DMS53 (cell line): ENCODE measurements at regions not wholly inside any gene's neighbourhood (a gene's known extent, or its start where the extent isn't known, plus 50 kb on each side); places are given as distances from the start of the nearest gene placed in this dataset.
"Not testable (repeated sequence)": the region's sequence is repeated elsewhere in the genome, so short reads cannot be mapped to it uniquely, and the experiment has no call there.

Source experiments
- DNase-seq: peaks from one replicate; lab custom pipeline; 2025; lab: John Stamatoyannopoulos, UW

DNA sequence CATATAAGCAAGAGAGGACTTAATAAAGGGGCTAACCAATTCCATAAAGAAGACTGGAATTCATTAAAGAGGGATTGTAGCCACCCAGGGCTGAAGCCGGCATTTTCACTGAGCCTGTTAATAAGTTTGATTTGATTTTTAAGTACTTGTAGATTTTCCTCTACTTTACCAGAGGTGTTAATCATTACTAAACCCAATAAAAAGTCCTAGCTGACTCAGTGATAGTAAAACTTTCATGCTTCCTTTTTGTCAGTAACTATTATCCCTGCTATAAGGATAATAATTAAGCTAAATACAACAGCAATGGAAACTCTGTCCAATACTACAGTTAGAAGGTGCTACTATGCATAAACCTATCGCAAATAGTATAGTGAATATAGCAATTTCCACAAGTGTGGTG, 260.2 kb downstream of the CEMIP2 start:
- DNase-seq = not testable (repeated sequence)

DNA sequence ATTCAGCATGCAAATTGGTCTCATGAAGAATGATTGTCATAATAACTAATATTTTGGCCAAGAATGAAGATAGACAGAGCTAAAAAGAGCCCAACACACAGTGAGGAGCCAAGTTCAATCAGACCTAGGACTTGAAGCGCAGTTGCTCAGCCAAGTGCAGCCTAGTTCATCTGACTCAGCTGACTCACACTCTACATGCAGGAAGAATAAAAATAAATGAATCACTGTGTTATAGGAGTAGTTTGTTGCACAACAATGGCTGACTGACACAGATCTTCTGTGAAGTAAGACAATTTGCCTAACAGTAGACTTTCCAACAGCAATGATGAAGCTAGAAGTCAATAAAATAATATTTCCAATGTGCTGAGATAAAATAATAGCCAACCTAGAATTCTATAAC, 261.5 kb downstream of the CEMIP2 start:
- DNase-seq = peak; percentile 11

DNA sequence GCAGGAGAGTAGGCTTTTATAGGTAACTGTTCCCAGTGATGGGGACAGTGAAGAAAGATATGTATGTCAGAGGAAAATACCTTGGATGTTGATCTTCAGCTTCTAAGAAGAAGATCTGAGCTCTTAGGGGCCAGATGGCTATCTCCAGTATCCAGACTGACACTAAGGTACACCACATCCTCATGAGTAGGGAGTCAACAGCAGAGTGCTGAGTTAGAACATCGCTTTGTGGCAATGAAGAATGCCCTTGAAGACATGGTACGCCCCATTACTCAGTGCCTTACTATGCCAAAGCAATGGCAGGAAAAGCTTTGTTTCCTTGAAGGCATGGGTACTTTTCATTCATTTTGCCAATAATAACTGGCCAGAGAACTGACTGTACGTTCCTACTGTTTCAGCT, 263.7 kb downstream of the CEMIP2 start:
- no peak for DNase-seq

DNA sequence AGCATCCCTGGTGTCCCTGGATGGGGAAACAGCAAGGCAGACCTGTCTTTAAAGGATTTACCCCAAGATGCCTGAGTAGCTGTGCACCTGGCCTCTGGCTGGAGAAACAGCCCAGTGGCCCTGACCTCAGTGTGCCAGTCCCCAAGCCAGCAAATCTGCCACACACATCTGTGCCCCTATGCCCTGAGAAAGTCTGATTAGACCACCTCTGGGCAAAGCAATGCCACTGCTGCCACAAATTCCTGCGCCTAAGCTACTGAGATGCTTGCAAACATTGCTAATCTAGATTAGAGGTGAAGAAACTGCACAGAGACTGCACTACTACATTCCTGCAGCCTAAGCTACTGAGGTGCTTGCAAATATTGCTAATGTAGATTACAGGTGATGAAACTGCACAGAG, 269.6 kb downstream of the CEMIP2 start:
- DNase-seq = no peak

DNA sequence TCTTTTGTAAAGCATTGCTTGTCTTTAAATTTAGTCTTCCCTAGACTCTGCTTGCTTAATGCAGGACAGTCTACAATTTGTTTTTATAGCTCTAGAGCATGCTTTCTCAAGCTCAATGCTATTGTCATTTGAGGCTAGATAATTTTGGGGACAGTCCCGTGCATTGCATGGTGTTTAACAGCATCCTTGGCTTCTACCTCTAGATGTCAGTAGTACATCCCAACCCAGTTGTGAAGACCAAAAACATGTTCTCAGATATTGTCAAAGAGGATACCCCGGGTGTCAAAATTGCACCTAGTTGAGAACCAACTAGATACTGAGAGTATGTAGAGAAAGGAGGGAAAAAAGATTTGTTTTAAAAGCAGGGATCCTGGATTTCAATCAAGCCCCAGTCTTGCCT, 277.5 kb downstream of the CEMIP2 start:
- DNase-seq = peak; percentile 16

DNA sequence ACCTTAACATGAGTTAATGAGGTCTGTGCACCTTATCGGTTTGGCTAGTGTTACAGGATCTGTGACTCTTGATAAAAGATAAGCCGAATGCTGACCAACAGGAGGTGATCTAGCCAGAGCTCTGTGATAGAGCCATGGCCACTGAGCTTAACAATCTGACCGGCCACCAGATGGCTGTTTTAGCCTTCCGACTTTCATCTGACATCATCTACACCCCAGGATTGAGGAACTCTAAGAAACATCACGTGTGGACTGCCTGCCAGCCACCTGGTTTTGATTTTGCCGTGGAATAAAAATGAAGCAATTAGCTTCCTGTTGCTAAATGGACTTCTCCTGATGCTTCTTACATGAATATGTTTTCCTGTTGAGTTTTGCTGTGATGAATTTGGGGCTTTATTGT, 281.3 kb downstream of the CEMIP2 start:
- no peak for DNase-seq

DNA sequence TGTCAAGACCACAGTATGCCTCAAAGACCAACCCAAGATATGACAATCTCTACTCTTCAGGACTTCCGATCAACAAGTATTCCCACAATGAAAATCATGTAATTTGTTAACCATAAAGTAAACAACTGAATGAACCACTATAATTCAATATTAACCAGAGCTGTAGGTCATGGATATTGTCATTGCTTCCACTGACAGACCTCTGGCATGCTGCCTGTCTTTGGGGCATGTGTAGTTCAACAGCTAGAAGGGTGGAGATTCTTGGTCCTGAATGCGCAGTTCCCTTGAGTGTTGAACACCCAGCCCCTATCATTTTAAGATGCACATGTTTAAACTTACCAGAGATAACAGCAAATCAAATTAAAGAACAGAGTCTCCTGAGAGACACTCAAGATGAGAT, 283.0 kb downstream of the CEMIP2 start:
- DNase-seq = no peak

DNA sequence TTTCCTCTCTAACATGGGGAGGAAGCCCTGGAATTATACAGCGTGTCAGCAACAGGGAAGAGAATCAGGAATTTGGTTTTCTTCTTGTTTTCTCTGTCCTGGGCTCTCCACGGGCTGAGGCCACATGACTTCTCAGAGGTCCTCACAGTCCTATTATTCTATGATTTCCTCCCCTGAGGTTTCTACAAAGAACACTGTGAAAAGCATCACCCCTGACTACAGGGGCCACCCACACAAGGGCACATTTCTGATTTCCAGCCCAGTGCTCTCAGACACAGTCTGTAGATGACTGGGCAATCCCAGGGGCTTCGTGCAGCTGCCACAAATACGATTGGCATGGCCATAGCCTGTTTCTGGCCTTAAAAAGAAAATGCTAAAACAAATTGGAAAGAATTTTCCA, 284.9 kb downstream of the CEMIP2 start:
- no peak for DNase-seq

DNA sequence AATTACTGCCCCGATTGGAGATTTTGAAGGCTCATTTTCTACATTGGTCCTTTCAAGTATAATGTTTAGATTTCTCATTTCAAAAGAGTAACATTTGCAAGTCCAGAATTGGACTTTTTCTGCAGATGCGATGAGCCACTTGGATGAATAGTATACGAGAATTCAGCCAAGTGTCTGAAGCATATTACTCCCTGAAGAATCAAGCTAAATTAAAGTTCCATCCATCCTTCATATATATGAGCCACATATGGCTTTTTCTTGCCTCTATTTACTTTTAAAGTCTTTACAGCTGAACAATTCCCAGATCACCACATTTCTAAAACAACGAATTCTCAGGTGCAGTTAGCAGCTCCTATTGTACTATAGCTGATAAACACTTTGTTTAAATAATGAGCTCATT, 288.7 kb downstream of the CEMIP2 start:
- no peak for DNase-seq

DNA sequence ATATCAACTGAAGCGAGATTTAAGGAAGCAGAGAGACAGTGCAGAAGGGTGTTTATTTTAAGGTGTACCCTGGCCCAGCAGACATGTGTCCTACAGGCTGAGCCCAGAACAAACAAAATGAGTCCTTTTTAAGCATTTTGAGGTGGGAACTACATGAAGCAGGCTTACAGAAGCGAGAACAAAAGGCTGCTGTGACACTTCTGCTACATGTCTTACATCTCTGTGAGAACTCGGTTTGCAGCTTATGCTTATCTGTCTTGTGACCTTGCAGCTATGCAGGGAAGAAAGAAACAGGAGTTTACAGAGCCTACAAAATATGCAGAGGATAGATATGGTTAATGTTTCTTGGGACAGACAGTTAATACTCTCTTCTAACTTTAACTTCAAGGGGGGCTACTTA, 295.9 kb downstream of the CEMIP2 start:
- no peak for DNase-seq

DNA sequence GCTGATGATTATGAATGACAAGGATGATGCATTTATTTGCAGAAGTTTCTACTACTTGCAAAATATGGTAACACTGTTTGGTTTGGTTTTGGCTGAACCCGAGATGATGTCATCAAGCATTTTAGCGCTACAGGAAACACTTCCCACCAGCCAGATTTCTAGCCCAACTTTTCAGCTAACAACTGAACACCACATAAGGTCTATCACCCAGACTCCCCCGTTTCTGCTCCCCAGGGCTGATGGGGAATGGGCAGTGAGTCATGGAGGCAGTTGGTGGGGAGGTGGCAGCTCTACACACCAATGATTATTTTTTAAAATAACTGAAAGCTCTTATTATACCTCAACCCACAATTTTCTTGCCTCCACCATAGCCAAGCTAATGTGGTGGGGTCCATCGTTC, 302.9 kb downstream of the CEMIP2 start:
- DNase-seq = no peak

DNA sequence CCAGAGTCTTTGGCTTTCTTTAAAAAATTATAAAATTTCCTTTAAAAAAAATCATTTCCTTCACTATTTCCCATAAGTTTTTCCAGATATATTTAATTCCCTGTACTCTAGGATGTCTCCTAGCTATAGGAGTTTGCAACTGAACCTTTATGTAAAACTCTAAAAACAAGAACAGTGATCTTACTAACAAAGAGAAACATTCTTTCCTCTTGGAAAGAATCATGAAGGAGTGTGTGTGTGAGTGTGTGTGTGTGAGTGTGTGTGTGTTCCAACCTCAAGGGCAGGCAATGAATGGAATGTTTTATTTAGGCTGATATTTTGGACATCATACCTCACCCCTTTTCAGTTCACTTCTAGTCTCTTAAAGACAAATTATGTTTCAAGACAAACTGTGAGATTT, 309.2 kb downstream of the CEMIP2 start:
- DNase-seq = no peak

DNA sequence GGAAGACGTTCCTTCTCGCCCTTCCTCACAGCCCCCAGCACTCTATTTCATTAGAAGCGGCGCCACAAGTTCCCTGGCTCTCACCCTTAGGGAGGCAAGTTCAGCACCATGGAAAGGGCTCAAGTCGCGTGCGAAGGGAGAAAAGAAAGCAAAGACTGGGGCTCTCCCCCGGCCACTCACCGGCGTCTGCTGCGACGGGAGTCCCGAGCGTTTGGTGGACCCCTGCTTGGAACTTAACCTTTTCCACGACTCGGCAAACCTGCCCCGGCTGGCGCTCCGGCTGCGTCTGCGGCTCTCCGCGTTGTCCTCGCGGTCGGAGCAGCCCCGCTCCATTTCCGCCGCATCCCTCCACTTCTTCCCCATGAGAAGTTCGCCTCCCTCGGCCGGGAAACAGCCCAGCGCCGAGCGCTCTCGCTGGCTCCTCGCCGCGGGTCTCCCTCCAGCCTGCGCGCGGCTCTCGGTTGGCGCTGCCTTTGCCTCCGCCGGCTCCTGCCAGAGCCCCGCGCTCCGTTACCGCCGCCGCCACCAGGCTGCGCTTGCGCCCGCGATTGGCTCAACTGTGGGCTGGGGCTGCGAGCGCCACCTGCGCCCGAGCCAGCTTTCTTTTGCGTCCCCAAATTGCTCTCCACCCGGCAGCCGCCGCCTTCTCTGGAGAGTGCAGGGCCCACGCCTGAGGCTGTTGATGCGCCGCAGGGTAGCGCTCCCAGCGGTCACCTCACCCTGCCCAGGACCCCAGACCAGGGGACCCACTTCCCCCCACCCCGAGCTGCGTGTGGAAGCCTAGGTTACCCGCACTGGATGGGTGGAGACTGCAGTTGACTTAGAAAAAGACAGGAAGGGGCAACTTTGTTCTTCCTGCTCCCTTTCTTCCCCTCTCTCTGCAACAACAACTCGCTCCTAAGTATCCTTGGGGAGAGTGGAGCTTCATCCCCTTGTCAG, 321.6 kb downstream of the CEMIP2 start:
- peak; percentile 74 for DNase-seq

DNA sequence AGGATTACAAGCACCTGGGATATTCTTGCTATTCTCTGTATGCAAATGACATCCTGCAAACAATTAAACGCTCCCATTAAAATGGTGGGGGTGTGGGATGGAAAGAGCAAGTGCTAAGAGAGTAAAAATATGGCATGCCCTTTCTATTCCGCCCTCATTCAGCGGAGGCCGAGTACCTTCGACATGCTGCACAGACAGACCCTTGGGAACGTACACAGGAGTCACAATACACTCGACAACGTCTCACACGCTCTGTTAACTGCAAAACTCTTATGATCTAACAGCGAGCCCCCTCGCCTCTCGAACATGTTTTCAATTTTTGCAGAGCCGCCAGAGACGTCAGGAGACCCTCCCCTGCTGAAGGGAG, 322.2 kb downstream of the CEMIP2 start:
- DNase-seq = peak; percentile 57

DNA sequence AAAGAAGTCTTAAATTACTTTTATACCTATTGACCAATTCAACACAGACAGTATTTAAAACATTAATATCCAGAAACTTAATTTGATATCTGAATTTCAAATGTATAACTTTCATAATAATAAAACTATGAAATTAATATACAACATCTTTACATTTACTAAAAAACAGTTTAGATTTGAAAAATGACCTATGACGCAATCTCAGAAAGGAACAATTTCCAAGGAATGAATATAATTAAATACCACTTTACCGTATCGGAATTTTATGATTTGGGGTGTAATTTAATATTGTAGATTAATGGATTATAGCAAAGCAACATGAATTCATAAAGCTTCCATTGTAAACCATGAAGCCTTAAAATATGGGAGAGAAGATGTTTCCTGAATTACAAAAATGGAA, 321.5 kb upstream of the TRPM3 start:
- no peak for DNase-seq

DNA sequence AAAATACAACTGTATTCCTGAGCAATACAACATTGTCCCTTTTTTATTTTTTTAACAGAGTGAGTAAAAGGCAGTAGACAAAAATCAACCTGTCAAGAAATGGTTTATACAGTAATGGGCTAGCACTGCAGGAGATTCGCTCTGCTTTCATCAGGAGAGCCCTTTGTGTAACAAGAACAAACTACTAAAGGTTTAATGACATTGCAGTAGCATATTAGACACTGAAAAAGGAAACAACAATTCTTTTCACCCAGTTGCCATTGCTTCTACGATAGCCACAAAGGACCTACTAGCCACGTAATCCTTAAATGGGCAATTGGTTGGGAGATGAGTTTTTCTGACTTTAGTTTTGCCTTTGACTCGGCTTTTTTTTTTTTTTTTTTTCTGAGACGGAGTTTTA, 319.8 kb upstream of the TRPM3 start:
- no peak for DNase-seq

DNA sequence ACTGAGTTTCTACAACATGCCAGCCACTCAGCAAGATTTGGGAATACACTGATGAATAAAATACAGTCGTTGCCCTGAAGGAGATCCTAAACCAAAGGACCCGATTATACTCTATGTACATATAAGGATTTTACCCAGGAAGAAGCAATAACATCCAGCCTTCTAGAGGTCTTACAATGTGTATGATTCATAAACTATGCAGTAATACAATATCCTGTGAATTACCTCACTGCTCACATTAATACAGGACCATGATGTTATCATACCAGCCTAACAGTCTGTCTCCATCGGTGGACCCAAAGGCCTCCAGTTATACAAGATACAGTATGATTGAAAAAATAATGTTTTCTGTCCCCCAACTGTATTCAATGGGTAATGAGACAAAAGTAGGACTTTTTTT, 310.5 kb upstream of the TRPM3 start:
- peak; percentile 13 for DNase-seq

DNA sequence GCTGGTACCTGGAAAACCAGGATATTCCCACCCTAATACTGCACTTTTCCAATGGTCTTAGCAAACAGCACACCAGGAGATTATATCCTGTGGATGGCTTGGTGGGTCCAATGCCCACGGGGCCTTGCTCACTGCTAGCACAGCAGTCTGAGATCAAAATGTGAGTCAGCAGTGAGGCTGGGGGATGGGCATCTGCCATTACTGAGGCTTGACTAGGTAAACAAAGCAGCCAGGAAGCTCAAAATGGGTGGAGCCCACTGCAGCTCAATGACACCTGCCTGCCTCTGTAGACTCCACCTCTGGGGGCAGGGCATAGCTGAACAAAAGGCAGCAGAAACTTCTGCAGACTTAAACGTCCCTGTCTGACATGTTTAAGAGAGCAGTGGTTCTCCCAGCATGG, 285.9 kb upstream of the TRPM3 start:
- peak; percentile 90 for DNase-seq

DNA sequence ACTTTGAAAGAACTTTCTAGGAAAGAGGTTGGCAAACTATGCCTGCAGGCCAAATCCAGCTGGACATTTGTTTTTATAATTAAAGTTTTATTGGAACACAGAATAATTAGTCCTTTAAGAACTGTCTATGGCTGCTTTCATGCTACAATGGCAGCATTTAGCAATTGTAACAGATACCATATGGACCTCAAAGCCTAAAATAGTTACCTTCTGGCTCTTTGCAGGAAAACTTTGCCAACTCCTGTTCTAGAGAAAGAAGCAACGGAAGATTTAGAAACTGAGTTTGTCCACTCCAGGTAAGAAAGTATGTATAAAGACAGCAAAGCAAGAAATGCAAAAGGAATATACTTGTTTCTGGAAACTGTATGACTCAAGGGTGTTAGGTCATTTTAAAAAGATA, 281.7 kb upstream of the TRPM3 start:
- no peak for DNase-seq

DNA sequence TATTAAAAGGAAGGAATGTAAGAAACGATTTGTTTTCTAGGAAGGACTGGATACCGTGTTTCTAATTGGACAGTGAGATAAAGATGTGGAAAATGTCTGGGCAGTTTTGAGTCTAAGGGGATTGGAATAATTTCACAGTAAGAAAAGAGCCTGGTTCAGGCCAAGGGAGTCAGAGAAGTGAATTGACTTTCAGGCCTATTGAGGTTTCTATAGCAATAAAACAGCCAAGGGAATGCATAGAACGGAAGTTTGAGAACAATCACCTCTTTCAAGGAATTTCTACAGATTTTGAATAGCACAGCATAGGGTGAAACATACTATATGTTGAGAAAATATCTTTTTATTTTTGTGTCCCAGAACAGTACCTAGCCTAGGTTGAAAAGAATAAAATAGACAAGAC, 271.6 kb upstream of the TRPM3 start:
- no peak for DNase-seq

DNA sequence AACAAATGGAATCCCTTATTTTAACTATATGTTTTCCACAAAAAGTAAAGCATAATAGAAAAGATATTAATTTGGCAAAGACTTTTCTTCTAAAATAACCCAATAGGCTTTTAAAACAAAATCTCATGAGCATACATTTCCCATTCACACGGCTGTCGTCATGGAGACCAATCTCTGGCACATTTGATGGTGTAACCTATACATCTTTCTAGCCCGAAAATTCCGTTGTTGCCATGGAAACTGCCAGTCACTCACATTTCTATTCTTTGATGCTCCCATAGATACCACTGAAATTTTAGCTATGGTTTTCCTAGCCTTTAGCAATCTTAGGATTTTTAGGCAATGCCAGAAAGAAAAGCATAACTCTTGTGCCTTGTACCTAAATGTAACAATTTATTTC, 262.9 kb upstream of the TRPM3 start:
- peak; percentile 2 for DNase-seq

DNA sequence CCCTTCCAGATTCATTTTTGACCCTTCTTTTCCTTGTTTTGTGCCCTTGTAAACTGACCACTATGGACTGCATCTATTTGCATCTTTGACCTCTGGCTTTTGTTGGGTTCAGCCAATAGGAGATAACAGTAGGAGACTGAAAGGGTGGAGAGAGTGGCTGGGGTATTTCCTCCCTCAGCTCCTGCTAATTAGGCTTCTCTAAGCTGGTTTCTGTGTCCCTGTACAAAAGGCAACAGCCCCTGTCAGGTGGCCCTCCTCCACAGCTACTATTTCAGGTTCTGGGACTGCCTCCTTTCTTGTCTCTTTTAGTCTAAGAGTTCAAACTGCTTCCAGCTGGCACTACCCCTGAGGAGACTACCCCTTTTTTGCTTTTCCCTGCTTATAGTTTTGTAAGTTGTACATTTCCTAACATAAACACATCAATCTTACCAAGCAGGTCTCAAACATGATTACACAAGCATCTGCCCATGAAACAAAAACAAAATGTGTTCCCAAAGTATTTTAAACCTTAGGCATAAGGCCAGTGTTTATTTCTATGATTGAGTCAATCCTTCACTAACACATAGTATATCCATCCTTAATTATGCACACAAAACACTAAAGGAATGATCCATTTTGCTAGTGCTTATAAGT, 262.0 kb upstream of the TRPM3 start:
- DNase-seq = no peak

DNA sequence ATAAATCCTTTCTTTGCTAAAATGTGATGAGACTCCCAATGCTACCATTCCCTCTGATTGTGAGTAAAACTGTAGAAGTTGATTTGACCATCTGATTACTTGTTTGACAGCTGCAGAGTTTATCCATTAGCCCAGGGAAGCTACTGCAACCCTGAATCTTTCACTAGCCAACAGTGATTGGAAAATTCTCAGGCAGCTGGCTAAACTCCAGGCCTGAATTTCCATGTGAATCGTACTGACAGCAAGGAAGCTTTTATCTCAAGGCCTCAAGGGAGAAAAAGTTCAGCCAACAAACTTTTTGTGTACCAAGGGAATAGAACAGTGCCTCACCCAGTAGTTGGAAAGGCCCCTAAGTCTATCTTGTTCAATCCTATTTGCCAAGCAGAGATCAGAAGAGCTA, 246.7 kb upstream of the TRPM3 start:
- DNase-seq = no peak
